ENCODE measurements at regions not wholly inside any gene's neighbourhood (a gene's known extent, or its start where the extent isn't known, plus 50 kb on each side); places are given as distances from the start of the nearest gene placed in this dataset.
A peak's percentile ranks its signal among the peaks of the same experiment; 100 is the strongest.

- ATAC-seq (replicated peaks in 6 of 8) = no peak
- 60 to 100% (median 80%) methylated on average over 1 of the region's 1 CpG; no CpG with 5 or more reads in 5 of the 10 experiments for WGBS, 10 experiments
- no peak overlapping the region for H3K4me3 ChIP-seq
- no peak overlapping the region for H3K27ac ChIP-seq
- in situ Hi-C loops (cut with MboI; ENCODE audit: low pct_unique_long_range_greater_than_20kb in 2 of 9, low sequenced_read_pairs in 9 of 9, unreplicated experiment in 9 of 9) = no loop called here
- H3K4me1 ChIP-seq (replicated peaks in 1 of 2) = no peaks in the 10 kb centered on the region
These were observed 190.3 kb upstream of the TAB2 start for GRCh38 chr6:149127212-149127611.

- no peak for ATAC-seq (replicated peaks in 6 of 8)
- no peak overlapping the region for H3K27ac ChIP-seq
- H3K4me3 ChIP-seq = no peak overlapping the region
- 80 to 100% (median 83%) methylated on average over 1 to 4 of the region's 5 CpGs; no CpG with 5 or more reads in 3 of the 10 experiments for whole genome bisulfite sequencing, 10 experiments
- in situ Hi-C loops (cut with MboI; ENCODE audit: low pct_unique_long_range_greater_than_20kb in 2 of 9, low sequenced_read_pairs in 9 of 9, unreplicated experiment in 9 of 9) = no loop called here
- H3K4me1 ChIP-seq (replicated peaks in 1 of 2) = peaks cover 0 to 2% of the 10 kb centered on the region in 2 donors
These were observed 188.9 kb upstream of the TAB2 start for GRCh38 chr6:149128489-149129145.

- in situ Hi-C loops (cut with MboI; ENCODE audit: low pct_unique_long_range_greater_than_20kb in 2 of 9, low sequenced_read_pairs in 9 of 9, unreplicated experiment in 9 of 9) = no loop called here
These were observed 188.0 kb upstream of the TAB2 start for GRCh38 chr6:149129371-149130077.

GRCh38 chr6:149130090-149130489 lies 187.4 kb upstream of the TAB2 start:
- 50 to 100% (median 100%) methylated on average over 1 of the region's 1 CpG; no CpG with 5 or more reads in 1 of the 10 experiments for WGBS, 10 experiments
- no peak overlapping the region for H3K4me3 ChIP-seq
- in situ Hi-C loops (cut with MboI; ENCODE audit: low pct_unique_long_range_greater_than_20kb in 2 of 9, low sequenced_read_pairs in 9 of 9, unreplicated experiment in 9 of 9) = no loop called here
- peaks cover 0 to 2% of the 10 kb centered on the region in 2 donors for H3K4me1 ChIP-seq (replicated peaks in 1 of 2)
- H3K27ac ChIP-seq = no peak overlapping the region
- no peak for ATAC-seq (replicated peaks in 6 of 8)

More at GRCh38 chr6:149129371-149130077, 188.0 kb upstream of the TAB2 start:
- H3K4me1 ChIP-seq (replicated peaks in 1 of 2) = peaks cover 0 to 2% of the 10 kb centered on the region in 2 donors
- peak in 2 of 8 experiments; percentile 71 to 84 for ATAC-seq (replicated peaks in 6 of 8)
- WGBS, 10 experiments = 15 to 90% (median 69%) methylated on average over 1 to 6 of the region's 9 CpGs
- no peak overlapping the region for H3K27ac ChIP-seq
- no peak overlapping the region for H3K4me3 ChIP-seq

- in situ Hi-C loops (cut with MboI; ENCODE audit: low pct_unique_long_range_greater_than_20kb in 2 of 9, low sequenced_read_pairs in 9 of 9, unreplicated experiment in 9 of 9) = no loop called here
- Histone ChIP-seq H3K27ac (no peak overlapping the region), H3K4me3 (no peak overlapping the region), H3K4me1 (replicated peaks in 1 of 2) (peaks cover 0 to 2% of the 10 kb centered on the region in 2 donors)
- 37 to 91% (median 77%) methylated on average over 1 to 7 of the region's 7 CpGs; no CpG with 5 or more reads in 3 of the 10 experiments for WGBS, 10 experiments
- no peak for ATAC-seq (replicated peaks in 6 of 8)
These were observed 187.0 kb upstream of the TAB2 start for GRCh38 chr6:149130508-149130907.

- no peak overlapping the region for H3K4me3 ChIP-seq
- in situ Hi-C loops (cut with MboI; ENCODE audit: low pct_unique_long_range_greater_than_20kb in 2 of 9, low sequenced_read_pairs in 9 of 9, unreplicated experiment in 9 of 9) = no loop called here
- H3K27ac ChIP-seq = no peak overlapping the region
- 51 to 94% (median 82%) methylated on average over 1 to 4 of the region's 4 CpGs; no CpG with 5 or more reads in 2 of the 10 experiments for WGBS, 10 experiments
- peaks cover 0 to 2% of the 10 kb centered on the region in 2 donors for H3K4me1 ChIP-seq (replicated peaks in 1 of 2)
- no peak for ATAC-seq (replicated peaks in 6 of 8)
These were observed 185.6 kb upstream of the TAB2 start for GRCh38 chr6:149131891-149132290.

GRCh38 chr6:149132336-149132735 lies 185.2 kb upstream of the TAB2 start:
- no peak overlapping the region for H3K27ac ChIP-seq
- peak in 6 of 8 experiments; percentile 43 to 85 (median 60) for ATAC-seq (replicated peaks in 6 of 8)
- no peak overlapping the region for H3K4me3 ChIP-seq
- peaks cover 0 to 2% of the 10 kb centered on the region in 2 donors for H3K4me1 ChIP-seq (replicated peaks in 1 of 2)
- WGBS, 10 experiments = 8 to 100% (median 71%) methylated on average over 1 to 3 of the region's 3 CpGs; no CpG with 5 or more reads in 3 of the 10 experiments
- in situ Hi-C loops (cut with MboI; ENCODE audit: low pct_unique_long_range_greater_than_20kb in 2 of 9, low sequenced_read_pairs in 9 of 9, unreplicated experiment in 9 of 9) = no loop called here

GRCh38 chr6:149134511-149134933 lies 183.0 kb upstream of the TAB2 start:
- Histone ChIP-seq H3K27ac (no peak overlapping the region), H3K4me1 (replicated peaks in 1 of 2) (peaks cover 0 to 2% of the 10 kb centered on the region in 2 donors), H3K4me3 (no peak overlapping the region)
- peak in 1 of 8 experiments; percentile 36 for ATAC-seq (replicated peaks in 6 of 8)
- WGBS, 10 experiments = 15 to 92% (median 45%) methylated on average over 1 to 4 of the region's 4 CpGs; no CpG with 5 or more reads in 1 of the 10 experiments
- in situ Hi-C loops (cut with MboI; ENCODE audit: low pct_unique_long_range_greater_than_20kb in 2 of 9, low sequenced_read_pairs in 9 of 9, unreplicated experiment in 9 of 9) = no loop called here

- WGBS, 10 experiments = 37 to 100% (median 63%) methylated on average over 1 to 3 of the region's 3 CpGs; no CpG with 5 or more reads in 2 of the 10 experiments
- ATAC-seq (replicated peaks in 6 of 8) = no peak
- Histone ChIP-seq H3K27ac (no peak overlapping the region), H3K4me1 (replicated peaks in 1 of 2) (peaks cover 0 to 2% of the 10 kb centered on the region in 2 donors), H3K4me3 (no peak overlapping the region)
- in situ Hi-C loops (cut with MboI; ENCODE audit: low pct_unique_long_range_greater_than_20kb in 2 of 9, low sequenced_read_pairs in 9 of 9, unreplicated experiment in 9 of 9) = no loop called here
These were observed 181.7 kb upstream of the TAB2 start for GRCh38 chr6:149135809-149136208.

GRCh38 chr6:149136273-149136912 lies 181.1 kb upstream of the TAB2 start:
- ATAC-seq (replicated peaks in 6 of 8) = no peak
- in situ Hi-C loops (cut with MboI; ENCODE audit: low pct_unique_long_range_greater_than_20kb in 2 of 9, low sequenced_read_pairs in 9 of 9, unreplicated experiment in 9 of 9) = no loop called here
- peaks cover 0 to 2% of the 10 kb centered on the region in 2 donors for H3K4me1 ChIP-seq (replicated peaks in 1 of 2)
- no peak overlapping the region for H3K27ac ChIP-seq
- H3K4me3 ChIP-seq = no peak overlapping the region
- WGBS, 10 experiments = 52 to 100% (median 86%) methylated on average over 1 to 4 of the region's 5 CpGs; no CpG with 5 or more reads in 2 of the 10 experiments

- Histone ChIP-seq H3K4me1 (replicated peaks in 1 of 2) (peaks cover 0 to 2% of the 10 kb centered on the region in 2 donors), H3K27ac (no peak overlapping the region), H3K4me3 (no peak overlapping the region)
- WGBS, 10 experiments = 92% methylated on average over 2 of the region's 2 CpGs; no CpG with 5 or more reads in 9 of the 10 experiments
- in situ Hi-C loops (cut with MboI; ENCODE audit: low pct_unique_long_range_greater_than_20kb in 2 of 9, low sequenced_read_pairs in 9 of 9, unreplicated experiment in 9 of 9) = no loop called here
- ATAC-seq (replicated peaks in 6 of 8) = no peak
These were observed 180.6 kb upstream of the TAB2 start for GRCh38 chr6:149136913-149137286.

GRCh38 chr6:149137594-149137993 lies 179.9 kb upstream of the TAB2 start:
- H3K4me1 ChIP-seq (replicated peaks in 1 of 2) = peaks cover 0 to under 1% of the 10 kb centered on the region in 2 donors
- in situ Hi-C loops (cut with MboI; ENCODE audit: low pct_unique_long_range_greater_than_20kb in 2 of 9, low sequenced_read_pairs in 9 of 9, unreplicated experiment in 9 of 9) = no loop called here
- no peak overlapping the region for H3K4me3 ChIP-seq
- WGBS, 10 experiments = 29 to 90% (median 80%) methylated on average over 1 to 4 of the region's 4 CpGs; no CpG with 5 or more reads in 1 of the 10 experiments
- no peak for ATAC-seq (replicated peaks in 6 of 8)
- no peak overlapping the region for H3K27ac ChIP-seq

- in situ Hi-C loops (cut with MboI; ENCODE audit: low pct_unique_long_range_greater_than_20kb in 2 of 9, low sequenced_read_pairs in 9 of 9, unreplicated experiment in 9 of 9) = no loop called here
- H3K4me1 ChIP-seq (replicated peaks in 1 of 2) = no peaks in the 10 kb centered on the region
- WGBS, 10 experiments = 60 to 100% (median 79%) methylated on average over 1 to 4 of the region's 10 CpGs; no CpG with 5 or more reads in 2 of the 10 experiments
- H3K4me3 ChIP-seq = no peak overlapping the region
- ATAC-seq (replicated peaks in 6 of 8) = no peak
- no peak overlapping the region for H3K27ac ChIP-seq
These were observed 179.4 kb upstream of the TAB2 start for GRCh38 chr6:149138089-149138488.

Measured in motor neuron (in vitro differentiated cells).